DOHH2 (cell line): ENCODE measurements at regions not wholly inside any gene's neighbourhood (a gene's known extent, or its start where the extent isn't known, plus 50 kb on each side); places are given as distances from the start of the nearest gene placed in this dataset.

Experiments used
- CTCF ChIP-seq: fragments of 200-600 bp; sonication (generic); IDR thresholded peaks from one replicate; pipeline ENCODE4 v1.5.1; 2014; ENCODE audit warnings: antibody characterized with exemption, mild to moderate bottlenecking, low read depth, low read length; ENCODE audit not compliant: poor library complexity, severe bottlenecking
- EZH2phosphoT487 ChIP-seq: fragments of 200-600 bp; sonication (generic); IDR thresholded peaks from 2 replicates; pipeline ENCODE4 v1.6.1; 2017; ENCODE audit warnings: borderline replicate concordance, mild to moderate bottlenecking, antibody characterized with exemption, low read length, moderate library complexity, mixed read lengths

DNA sequence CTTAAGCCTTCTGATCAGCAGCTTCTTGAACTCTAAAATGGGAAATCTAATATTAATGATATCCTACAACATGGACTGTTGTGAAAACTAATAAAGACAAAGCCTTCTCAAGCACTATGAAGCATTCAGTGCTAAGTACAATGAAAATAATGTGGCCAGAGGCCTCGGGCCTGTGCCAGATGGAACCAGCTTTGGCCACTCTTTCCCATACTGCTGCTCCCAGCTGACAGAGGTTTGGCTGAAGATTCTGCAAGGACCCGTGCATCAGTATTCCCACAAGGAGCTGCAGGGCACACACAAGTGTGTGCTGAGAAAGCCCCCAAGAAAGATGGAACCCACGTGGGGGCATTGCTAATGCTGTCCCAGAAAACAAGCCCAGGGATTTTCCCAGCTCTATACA, 60.5 kb upstream of the RPL34 start:
- no peak for TF ChIP-seq CTCF
- TF ChIP-seq EZH2phosphoT487: no peak
